ENCODE measurements at regions not wholly inside any gene's neighbourhood (a gene's known extent, or its start where the extent isn't known, plus 50 kb on each side); places are given as distances from the start of the nearest gene placed in this dataset.

DNA sequence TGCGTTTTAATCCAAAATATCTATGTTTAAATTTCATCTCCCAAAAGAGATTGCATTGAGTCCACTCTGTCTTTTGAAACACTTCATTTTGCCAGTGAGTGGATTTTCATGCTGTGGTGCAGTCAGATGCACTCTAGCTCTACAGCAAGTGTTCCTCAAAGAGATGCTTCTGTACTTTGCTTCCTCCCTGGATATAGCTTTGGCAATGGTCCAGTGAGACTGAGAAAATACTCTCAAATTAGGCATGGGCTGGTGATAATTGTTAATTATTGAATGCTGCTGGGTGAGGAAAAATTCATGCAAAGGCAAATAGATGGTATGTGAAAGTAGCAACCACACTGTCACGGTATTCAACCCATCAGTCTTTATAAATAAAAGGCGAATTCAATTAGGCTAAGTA is 396.9 kb downstream of the ADGRL2 start:
- Mint-ChIP-seq H3K9me3 (no peaks in the 10 kb centered on the region), H3K4me1 (ENCODE audit: low read depth) (no peaks in the 10 kb centered on the region), H3K27ac (no peak overlapping the region), H3K36me3 (ENCODE audit: low read depth) (no peaks in the 10 kb centered on the region), H3K27me3 (no peaks in the 10 kb centered on the region), H3K4me3 (no peak overlapping the region)
- no peak overlapping the region for H3K4me3 ChIP-seq (ENCODE audit: low read length)
- TF ChIP-seq CTCF (IDR thresholded peaks at IDR 0.05), result no peak
- no peak overlapping the region for H3K27ac ChIP-seq (ENCODE audit: low read depth in 1 of 2, low read length in 2 of 2)
- CTCF ChIA-PET, result no interaction called here
- H3K36me3 ChIP-seq (ENCODE audit: insufficient read depth, low read length), result no peaks in the 10 kb centered on the region
- DNase-seq (no peak), ATAC-seq (ENCODE audit: poor library complexity) (no peak)
- H3K4me1 ChIP-seq (ENCODE audit: insufficient read depth, low read length), result no peaks in the 10 kb centered on the region
- intact Hi-C loops (cut with DNase I, micrococcal nuclease), result no loop called here
- H3K27me3 ChIP-seq (ENCODE audit: control insufficient read depth in 1 of 2, insufficient read depth in 2 of 2, low read length in 2 of 2), result no peaks in the 10 kb centered on the region
- H3K9me3 ChIP-seq (ENCODE audit: control insufficient read depth in 1 of 2, insufficient read depth in 1 of 2, low read length in 2 of 2), result no peaks in the 10 kb centered on the region
- POLR2A ChIA-PET, result no interaction called here

GRCh38 chr1:82195245-82195644 is 394.5 kb downstream of the ADGRL2 start:
- ATAC-seq (ENCODE audit: poor library complexity), result no peak
- no peaks in the 10 kb centered on the region for H3K9me3 Mint-ChIP-seq
- H3K27ac Mint-ChIP-seq, result no peak overlapping the region
- Histone ChIP-seq H3K9me3 (ENCODE audit: control insufficient read depth in 1 of 2, insufficient read depth in 1 of 2, low read length in 2 of 2) (no peaks in the 10 kb centered on the region), H3K36me3 (ENCODE audit: insufficient read depth, low read length) (no peaks in the 10 kb centered on the region), H3K4me3 (ENCODE audit: low read length) (no peak overlapping the region), H3K27ac (ENCODE audit: low read depth in 1 of 2, low read length in 2 of 2) (no peak overlapping the region), H3K4me1 (ENCODE audit: insufficient read depth, low read length) (no peaks in the 10 kb centered on the region), H3K27me3 (ENCODE audit: control insufficient read depth in 1 of 2, insufficient read depth in 2 of 2, low read length in 2 of 2) (no peaks in the 10 kb centered on the region)
- no peak for TF ChIP-seq CTCF (IDR thresholded peaks at IDR 0.05)
- ChIA-PET POLR2A (no interaction called here), CTCF (no interaction called here)
- intact Hi-C loops (cut with DNase I, micrococcal nuclease), result no loop called here
- no peaks in the 10 kb centered on the region for H3K27me3 Mint-ChIP-seq
- H3K4me1 Mint-ChIP-seq (ENCODE audit: low read depth), result no peaks in the 10 kb centered on the region
- H3K4me3 Mint-ChIP-seq, result no peak overlapping the region
- no peaks in the 10 kb centered on the region for H3K36me3 Mint-ChIP-seq (ENCODE audit: low read depth)
- DNase-seq, result no peak

GRCh38 chr1:82185084-82185483 is 384.4 kb downstream of the ADGRL2 start:
- Histone ChIP-seq H3K27me3 (ENCODE audit: control insufficient read depth in 1 of 2, insufficient read depth in 2 of 2, low read length in 2 of 2) (no peaks in the 10 kb centered on the region), H3K4me1 (ENCODE audit: insufficient read depth, low read length) (no peaks in the 10 kb centered on the region), H3K9me3 (ENCODE audit: control insufficient read depth in 1 of 2, insufficient read depth in 1 of 2, low read length in 2 of 2) (peaks cover 0 to 5% of the 10 kb centered on the region in 2 experiments), H3K4me3 (ENCODE audit: low read length) (no peak overlapping the region), H3K36me3 (ENCODE audit: insufficient read depth, low read length) (no peaks in the 10 kb centered on the region), H3K27ac (ENCODE audit: low read depth in 1 of 2, low read length in 2 of 2) (no peak overlapping the region)
- no peak for DNase-seq
- no peak overlapping the region for H3K4me3 Mint-ChIP-seq
- no peaks in the 10 kb centered on the region for H3K36me3 Mint-ChIP-seq (ENCODE audit: low read depth)
- ChIA-PET CTCF (no interaction called here), POLR2A (no interaction called here)
- H3K4me1 Mint-ChIP-seq (ENCODE audit: low read depth), result no peaks in the 10 kb centered on the region
- no peak for TF ChIP-seq CTCF (IDR thresholded peaks at IDR 0.05)
- intact Hi-C loops (cut with DNase I, micrococcal nuclease), result no loop called here
- no peak overlapping the region for H3K27ac Mint-ChIP-seq
- ATAC-seq (ENCODE audit: poor library complexity), result no peak
- H3K9me3 Mint-ChIP-seq, result peaks cover 3% of the 10 kb centered on the region
- H3K27me3 Mint-ChIP-seq, result no peaks in the 10 kb centered on the region
